CD4-positive, alpha-beta T cell treated with Interleukin-15 for 4 hours (primary cell): ENCODE measurements at regions not wholly inside any gene's neighbourhood (a gene's known extent, or its start where the extent isn't known, plus 50 kb on each side); places are given as distances from the start of the nearest gene placed in this dataset.
"Not testable (repeated sequence)": the region's sequence is repeated elsewhere in the genome, so short reads cannot be mapped to it uniquely, and the experiment has no call there.

Experiments used
- DNase-seq: peaks from one replicate; pipeline ENCODE4 v3.0.0-alpha.2; 2020; ENCODE audit warnings: low spot score

- DNase-seq = no peak
These were observed 459.5 kb upstream of the FAR2 start for GRCh38 chr12:28689398-28690175.

GRCh38 chr12:28693565-28694219 is 455.4 kb upstream of the FAR2 start:
- no peak for DNase-seq

GRCh38 chr12:28698553-28698952 is 450.5 kb upstream of the FAR2 start:
- DNase-seq = no peak

- DNase-seq = no peak
These were observed 450.0 kb upstream of the FAR2 start for GRCh38 chr12:28699029-28699428.

- no peak for DNase-seq
These were observed 448.9 kb upstream of the FAR2 start for GRCh38 chr12:28700161-28700560.

- DNase-seq = no peak
These were observed 444.5 kb upstream of the FAR2 start for GRCh38 chr12:28704477-28705169.

- no peak for DNase-seq
These were observed 440.1 kb upstream of the FAR2 start for GRCh38 chr12:28708918-28709371.

GRCh38 chr12:28709986-28710685 is 438.9 kb upstream of the FAR2 start:
- no peak for DNase-seq

- DNase-seq = no peak
These were observed 438.2 kb upstream of the FAR2 start for GRCh38 chr12:28710882-28711281.

- no peak for DNase-seq
These were observed 437.7 kb upstream of the FAR2 start for GRCh38 chr12:28711421-28711820.

- no peak for DNase-seq
These were observed 406.3 kb upstream of the FAR2 start for GRCh38 chr12:28742791-28743190.

- no peak for DNase-seq
These were observed 402.2 kb upstream of the FAR2 start for GRCh38 chr12:28746734-28747325.

- DNase-seq = no peak
These were observed 398.0 kb upstream of the FAR2 start for GRCh38 chr12:28750946-28751685.

- no peak for DNase-seq
These were observed 394.1 kb upstream of the FAR2 start for GRCh38 chr12:28755027-28755426.

- DNase-seq = no peak
These were observed 389.7 kb upstream of the FAR2 start for GRCh38 chr12:28759333-28759732.

- not testable (repeated sequence) for DNase-seq
These were observed 388.8 kb upstream of the FAR2 start for GRCh38 chr12:28760040-28760903.

GRCh38 chr12:28761897-28762296 is 387.2 kb upstream of the FAR2 start:
- DNase-seq = not testable (repeated sequence)

GRCh38 chr12:28766398-28766797 is 382.7 kb upstream of the FAR2 start:
- DNase-seq = no peak

GRCh38 chr12:28767836-28768348 is 381.2 kb upstream of the FAR2 start:
- no peak for DNase-seq

- DNase-seq = no peak
These were observed 378.8 kb upstream of the FAR2 start for GRCh38 chr12:28770322-28770721.
